ENCODE measurements at regions not wholly inside any gene's neighbourhood (a gene's known extent, or its start where the extent isn't known, plus 50 kb on each side); places are given as distances from the start of the nearest gene placed in this dataset.

DNA sequence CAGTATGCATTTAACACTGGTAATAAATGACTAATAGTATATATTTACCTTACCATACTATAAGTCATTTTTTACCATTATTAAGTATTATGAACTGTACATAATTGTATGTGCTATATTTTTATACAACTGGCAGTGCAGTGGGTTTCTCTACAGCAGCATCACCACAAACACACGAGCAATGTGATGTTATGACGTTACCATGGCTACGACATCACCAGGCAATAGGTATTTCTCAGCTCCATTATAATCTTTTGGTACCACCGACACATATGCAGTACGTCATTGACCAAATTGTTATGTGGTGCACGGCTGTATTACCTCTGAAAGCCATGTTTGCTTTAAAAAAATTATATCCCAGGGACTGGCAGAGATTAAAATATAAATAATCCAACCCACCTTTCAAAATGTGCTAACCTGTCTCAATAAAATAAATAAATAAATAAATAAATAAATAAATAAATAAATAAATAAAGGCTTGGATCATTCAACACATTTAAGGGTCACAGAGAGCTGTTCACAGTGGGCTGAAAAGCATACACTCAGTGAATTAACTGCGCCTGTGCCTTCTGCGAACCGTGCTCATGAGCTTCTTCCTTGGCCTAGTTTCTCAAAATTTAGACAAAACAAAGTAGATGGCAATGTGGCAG is 121.4 kb upstream of the SLC35F3 start (continued):
- no peak for TF ChIP-seq SALL2 (tag by site-specific recombination; IDR thresholded peaks at IDR 0.05; ENCODE audit: borderline replicate concordance)
- no peak for TF ChIP-seq ZNF121 (tag by site-specific recombination; IDR thresholded peaks at IDR 0.05)
- TF ChIP-seq, protein P1, sequence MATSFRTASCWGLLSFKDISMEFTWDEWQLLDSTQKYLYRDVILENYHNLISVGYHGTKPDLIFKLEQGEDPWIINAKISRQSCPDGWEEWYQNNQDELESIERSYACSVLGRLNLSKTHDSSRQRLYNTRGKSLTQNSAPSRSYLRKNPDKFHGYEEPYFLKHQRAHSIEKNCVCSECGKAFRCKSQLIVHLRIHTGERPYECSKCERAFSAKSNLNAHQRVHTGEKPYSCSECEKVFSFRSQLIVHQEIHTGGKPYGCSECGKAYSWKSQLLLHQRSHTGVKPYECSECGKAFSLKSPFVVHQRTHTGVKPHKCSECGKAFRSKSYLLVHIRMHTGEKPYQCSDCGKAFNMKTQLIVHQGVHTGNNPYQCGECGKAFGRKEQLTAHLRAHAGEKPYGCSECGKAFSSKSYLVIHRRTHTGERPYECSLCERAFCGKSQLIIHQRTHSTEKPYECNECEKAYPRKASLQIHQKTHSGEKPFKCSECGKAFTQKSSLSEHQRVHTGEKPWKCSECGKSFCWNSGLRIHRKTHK (tag by site-specific recombination; IDR thresholded peaks at IDR 0.05): no peak
- TF ChIP-seq, protein P2, sequence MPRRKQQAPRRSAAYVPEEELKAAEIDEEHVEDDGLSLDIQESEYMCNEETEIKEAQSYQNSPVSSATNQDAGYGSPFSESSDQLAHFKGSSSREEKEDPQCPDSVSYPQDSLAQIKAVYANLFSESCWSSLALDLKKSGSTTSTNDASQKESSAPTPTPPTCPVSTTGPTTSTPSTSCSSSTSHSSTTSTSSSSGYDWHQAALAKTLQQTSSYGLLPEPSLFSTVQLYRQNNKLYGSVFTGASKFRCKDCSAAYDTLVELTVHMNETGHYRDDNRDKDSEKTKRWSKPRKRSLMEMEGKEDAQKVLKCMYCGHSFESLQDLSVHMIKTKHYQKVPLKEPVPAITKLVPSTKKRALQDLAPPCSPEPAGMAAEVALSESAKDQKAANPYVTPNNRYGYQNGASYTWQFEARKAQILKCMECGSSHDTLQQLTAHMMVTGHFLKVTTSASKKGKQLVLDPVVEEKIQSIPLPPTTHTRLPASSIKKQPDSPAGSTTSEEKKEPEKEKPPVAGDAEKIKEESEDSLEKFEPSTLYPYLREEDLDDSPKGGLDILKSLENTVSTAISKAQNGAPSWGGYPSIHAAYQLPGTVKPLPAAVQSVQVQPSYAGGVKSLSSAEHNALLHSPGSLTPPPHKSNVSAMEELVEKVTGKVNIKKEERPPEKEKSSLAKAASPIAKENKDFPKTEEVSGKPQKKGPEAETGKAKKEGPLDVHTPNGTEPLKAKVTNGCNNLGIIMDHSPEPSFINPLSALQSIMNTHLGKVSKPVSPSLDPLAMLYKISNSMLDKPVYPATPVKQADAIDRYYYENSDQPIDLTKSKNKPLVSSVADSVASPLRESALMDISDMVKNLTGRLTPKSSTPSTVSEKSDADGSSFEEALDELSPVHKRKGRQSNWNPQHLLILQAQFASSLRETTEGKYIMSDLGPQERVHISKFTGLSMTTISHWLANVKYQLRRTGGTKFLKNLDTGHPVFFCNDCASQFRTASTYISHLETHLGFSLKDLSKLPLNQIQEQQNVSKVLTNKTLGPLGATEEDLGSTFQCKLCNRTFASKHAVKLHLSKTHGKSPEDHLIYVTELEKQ (tag by site-specific recombination; IDR thresholded peaks at IDR 0.05; ENCODE audit: borderline replicate concordance): peak; percentile 35; the same call in 1 of the 2 replicates
- no peak for TF ChIP-seq ZNF16 (tag by site-specific recombination; IDR thresholded peaks at IDR 0.05; ENCODE audit: low read depth)
- TF ChIP-seq ZNF10 (tag by site-specific recombination; IDR thresholded peaks at IDR 0.05): no peak
- no peak for TF ChIP-seq ZEB2 (tag by site-specific recombination; IDR thresholded peaks at IDR 0.05)
- TF ChIP-seq ZFP3 (tag by site-specific recombination; IDR thresholded peaks at IDR 0.05; ENCODE audit: low read depth): peak; percentile 15; the same call in 1 of the 2 replicates
- TF ChIP-seq, protein P3, sequence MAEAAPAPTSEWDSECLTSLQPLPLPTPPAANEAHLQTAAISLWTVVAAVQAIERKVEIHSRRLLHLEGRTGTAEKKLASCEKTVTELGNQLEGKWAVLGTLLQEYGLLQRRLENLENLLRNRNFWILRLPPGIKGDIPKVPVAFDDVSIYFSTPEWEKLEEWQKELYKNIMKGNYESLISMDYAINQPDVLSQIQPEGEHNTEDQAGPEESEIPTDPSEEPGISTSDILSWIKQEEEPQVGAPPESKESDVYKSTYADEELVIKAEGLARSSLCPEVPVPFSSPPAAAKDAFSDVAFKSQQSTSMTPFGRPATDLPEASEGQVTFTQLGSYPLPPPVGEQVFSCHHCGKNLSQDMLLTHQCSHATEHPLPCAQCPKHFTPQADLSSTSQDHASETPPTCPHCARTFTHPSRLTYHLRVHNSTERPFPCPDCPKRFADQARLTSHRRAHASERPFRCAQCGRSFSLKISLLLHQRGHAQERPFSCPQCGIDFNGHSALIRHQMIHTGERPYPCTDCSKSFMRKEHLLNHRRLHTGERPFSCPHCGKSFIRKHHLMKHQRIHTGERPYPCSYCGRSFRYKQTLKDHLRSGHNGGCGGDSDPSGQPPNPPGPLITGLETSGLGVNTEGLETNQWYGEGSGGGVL (tag by site-specific recombination; IDR thresholded peaks at IDR 0.05): no peak
- no peak for TF ChIP-seq GLIS1 (tag by site-specific recombination; IDR thresholded peaks at IDR 0.05)
- no peak for TF ChIP-seq ZNF548 (tag by site-specific recombination; IDR thresholded peaks at IDR 0.05)
- TF ChIP-seq ZNF350 (tag by site-specific recombination; IDR thresholded peaks at IDR 0.05): no peak
- TF ChIP-seq PRDM1 (tag by site-specific recombination; IDR thresholded peaks at IDR 0.05): no peak
- TF ChIP-seq ZNF133 (tag by site-specific recombination; IDR thresholded peaks at IDR 0.05): no peak
- TF ChIP-seq ZNF221 (tag by site-specific recombination; IDR thresholded peaks at IDR 0.05; ENCODE audit: borderline replicate concordance): no peak
- no peak for TF ChIP-seq SCRT2 (tag by site-specific recombination; IDR thresholded peaks at IDR 0.05)
- TF ChIP-seq ZNF501 (tag by site-specific recombination; IDR thresholded peaks at IDR 0.05): peak; percentile 70
- TF ChIP-seq ZNF335 (tag by site-specific recombination; conservative IDR thresholded peaks at IDR 0.05): no peak
- TF ChIP-seq ZFP69B (tag by site-specific recombination; IDR thresholded peaks at IDR 0.05): no peak
- TF ChIP-seq, protein P4, sequence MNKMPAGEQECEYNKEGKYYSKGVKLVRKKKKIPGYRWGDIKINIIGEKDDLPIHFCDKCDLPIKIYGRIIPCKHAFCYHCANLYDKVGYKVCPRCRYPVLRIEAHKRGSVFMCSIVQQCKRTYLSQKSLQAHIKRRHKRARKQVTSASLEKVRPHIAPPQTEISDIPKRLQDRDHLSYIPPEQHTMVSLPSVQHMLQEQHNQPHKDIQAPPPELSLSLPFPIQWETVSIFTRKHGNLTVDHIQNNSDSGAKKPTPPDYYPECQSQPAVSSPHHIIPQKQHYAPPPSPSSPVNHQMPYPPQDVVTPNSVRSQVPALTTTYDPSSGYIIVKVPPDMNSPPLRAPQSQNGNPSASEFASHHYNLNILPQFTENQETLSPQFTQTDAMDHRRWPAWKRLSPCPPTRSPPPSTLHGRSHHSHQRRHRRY (tag by site-specific recombination; IDR thresholded peaks at IDR 0.05): no peak
- no peak for TF ChIP-seq YY2 (tag by site-specific recombination; IDR thresholded peaks at IDR 0.05)
- no peak for TF ChIP-seq WT1 (tag by site-specific recombination; IDR thresholded peaks at IDR 0.05)
- TF ChIP-seq ZNF560 (tag by site-specific recombination; IDR thresholded peaks at IDR 0.05; ENCODE audit: borderline replicate concordance): peak; percentile 90
- TF ChIP-seq ZNF169 (tag by site-specific recombination; IDR thresholded peaks at IDR 0.05): no peak
- TF ChIP-seq, protein P5, sequence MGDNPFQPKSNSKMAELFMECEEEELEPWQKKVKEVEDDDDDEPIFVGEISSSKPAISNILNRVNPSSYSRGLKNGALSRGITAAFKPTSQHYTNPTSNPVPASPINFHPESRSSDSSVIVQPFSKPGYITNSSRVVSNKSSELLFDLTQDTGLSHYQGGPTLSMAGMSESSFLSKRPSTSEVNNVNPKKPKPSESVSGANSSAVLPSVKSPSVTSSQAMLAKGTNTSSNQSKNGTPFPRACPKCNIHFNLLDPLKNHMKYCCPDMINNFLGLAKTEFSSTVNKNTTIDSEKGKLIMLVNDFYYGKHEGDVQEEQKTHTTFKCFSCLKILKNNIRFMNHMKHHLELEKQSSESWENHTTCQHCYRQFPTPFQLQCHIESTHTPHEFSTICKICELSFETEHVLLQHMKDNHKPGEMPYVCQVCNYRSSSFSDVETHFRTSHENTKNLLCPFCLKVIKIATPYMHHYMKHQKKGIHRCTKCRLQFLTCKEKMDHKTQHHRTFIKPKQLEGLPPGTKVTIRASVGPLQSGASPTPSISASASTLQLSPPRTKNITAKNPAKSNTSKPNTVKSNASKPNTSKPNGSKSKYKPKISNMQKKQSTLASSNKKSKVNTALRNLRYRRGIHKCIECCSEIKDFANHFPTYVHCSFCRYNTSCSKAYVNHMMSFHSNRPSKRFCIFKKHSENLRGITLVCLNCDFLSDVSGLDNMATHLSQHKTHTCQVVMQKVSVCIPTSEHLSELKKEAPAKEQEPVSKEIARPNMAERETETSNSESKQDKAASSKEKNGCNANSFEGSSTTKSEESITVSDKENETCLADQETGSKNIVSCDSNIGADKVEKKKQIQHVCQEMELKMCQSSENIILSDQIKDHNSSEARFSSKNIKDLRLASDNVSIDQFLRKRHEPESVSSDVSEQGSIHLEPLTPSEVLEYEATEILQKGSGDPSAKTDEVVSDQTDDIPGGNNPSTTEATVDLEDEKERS (tag by site-specific recombination; IDR thresholded peaks at IDR 0.05): no peak
- TF ChIP-seq, protein P6, sequence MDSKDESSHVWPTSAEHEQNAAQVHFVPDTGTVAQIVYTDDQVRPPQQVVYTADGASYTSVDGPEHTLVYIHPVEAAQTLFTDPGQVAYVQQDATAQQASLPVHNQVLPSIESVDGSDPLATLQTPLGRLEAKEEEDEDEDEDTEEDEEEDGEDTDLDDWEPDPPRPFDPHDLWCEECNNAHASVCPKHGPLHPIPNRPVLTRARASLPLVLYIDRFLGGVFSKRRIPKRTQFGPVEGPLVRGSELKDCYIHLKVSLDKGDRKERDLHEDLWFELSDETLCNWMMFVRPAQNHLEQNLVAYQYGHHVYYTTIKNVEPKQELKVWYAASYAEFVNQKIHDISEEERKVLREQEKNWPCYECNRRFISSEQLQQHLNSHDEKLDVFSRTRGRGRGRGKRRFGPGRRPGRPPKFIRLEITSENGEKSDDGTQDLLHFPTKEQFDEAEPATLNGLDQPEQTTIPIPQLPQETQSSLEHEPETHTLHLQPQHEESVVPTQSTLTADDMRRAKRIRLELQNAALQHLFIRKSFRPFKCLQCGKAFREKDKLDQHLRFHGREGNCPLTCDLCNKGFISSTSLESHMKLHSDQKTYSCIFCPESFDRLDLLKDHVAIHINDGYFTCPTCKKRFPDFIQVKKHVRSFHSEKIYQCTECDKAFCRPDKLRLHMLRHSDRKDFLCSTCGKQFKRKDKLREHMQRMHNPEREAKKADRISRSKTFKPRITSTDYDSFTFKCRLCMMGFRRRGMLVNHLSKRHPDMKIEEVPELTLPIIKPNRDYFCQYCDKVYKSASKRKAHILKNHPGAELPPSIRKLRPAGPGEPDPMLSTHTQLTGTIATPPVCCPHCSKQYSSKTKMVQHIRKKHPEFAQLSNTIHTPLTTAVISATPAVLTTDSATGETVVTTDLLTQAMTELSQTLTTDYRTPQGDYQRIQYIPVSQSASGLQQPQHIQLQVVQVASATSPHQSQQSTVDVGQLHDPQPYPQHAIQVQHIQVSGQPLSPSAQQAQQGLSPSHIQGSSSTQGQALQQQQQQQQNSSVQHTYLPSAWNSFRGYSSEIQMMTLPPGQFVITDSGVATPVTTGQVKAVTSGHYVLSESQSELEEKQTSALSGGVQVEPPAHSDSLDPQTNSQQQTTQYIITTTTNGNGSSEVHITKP (tag by site-specific recombination; IDR thresholded peaks at IDR 0.05): no peak

Data from HEK293 (cell line).